ENCODE measurements at regions not wholly inside any gene's neighbourhood (a gene's known extent, or its start where the extent isn't known, plus 50 kb on each side); places are given as distances from the start of the nearest gene placed in this dataset.

- TF ChIP-seq, protein P1, sequence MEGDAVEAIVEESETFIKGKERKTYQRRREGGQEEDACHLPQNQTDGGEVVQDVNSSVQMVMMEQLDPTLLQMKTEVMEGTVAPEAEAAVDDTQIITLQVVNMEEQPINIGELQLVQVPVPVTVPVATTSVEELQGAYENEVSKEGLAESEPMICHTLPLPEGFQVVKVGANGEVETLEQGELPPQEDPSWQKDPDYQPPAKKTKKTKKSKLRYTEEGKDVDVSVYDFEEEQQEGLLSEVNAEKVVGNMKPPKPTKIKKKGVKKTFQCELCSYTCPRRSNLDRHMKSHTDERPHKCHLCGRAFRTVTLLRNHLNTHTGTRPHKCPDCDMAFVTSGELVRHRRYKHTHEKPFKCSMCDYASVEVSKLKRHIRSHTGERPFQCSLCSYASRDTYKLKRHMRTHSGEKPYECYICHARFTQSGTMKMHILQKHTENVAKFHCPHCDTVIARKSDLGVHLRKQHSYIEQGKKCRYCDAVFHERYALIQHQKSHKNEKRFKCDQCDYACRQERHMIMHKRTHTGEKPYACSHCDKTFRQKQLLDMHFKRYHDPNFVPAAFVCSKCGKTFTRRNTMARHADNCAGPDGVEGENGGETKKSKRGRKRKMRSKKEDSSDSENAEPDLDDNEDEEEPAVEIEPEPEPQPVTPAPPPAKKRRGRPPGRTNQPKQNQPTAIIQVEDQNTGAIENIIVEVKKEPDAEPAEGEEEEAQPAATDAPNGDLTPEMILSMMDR (IDR thresholded peaks at IDR 0.05) = no peak
- TF ChIP-seq POLR2A (IDR thresholded peaks at IDR 0.05) (no peak), POLR2AphosphoS5 (IDR thresholded peaks at IDR 0.05) (no peak)
These were observed 67.0 kb downstream of the ZNF467 start for GRCh38 chr7:149706398-149706797.

Data from prostate gland (tissue), 2 donors.